Brain microvascular endothelial cell (primary cell): ENCODE measurements at regions not wholly inside any gene's neighbourhood (a gene's known extent, or its start where the extent isn't known, plus 50 kb on each side); places are given as distances from the start of the nearest gene placed in this dataset.

ENCODE experiments used
- DNase-seq: peaks from one replicate; pipeline ENCODE4 v3.0.0-alpha.2; 2020
- H3K27ac ChIP-seq: fragments of 250-450 bp; sonication (Bioruptor Pico); 2 replicates; pipeline ENCODE4 v1.5.1; 2020; ENCODE audit warnings: mild to moderate bottlenecking, moderate library complexity
- H3K27me3 ChIP-seq: fragments of 250-450 bp; sonication (Bioruptor Pico); replicated peaks from 2 replicates; pipeline ENCODE4 v1.5.1; 2020; ENCODE audit warnings: mild to moderate bottlenecking
- H3K36me3 ChIP-seq: fragments of 250-450 bp; sonication (Bioruptor Pico); replicated peaks from 2 replicates; pipeline ENCODE4 v1.5.1; 2020; ENCODE audit warnings: mild to moderate bottlenecking
- H3K4me3 ChIP-seq: 2 replicates; pipeline ENCODE4 v1.5.1; 2011; ENCODE audit warnings: low read depth, mild to moderate bottlenecking, control low read depth, low read length, moderate library complexity
- CTCF ChIP-seq: IDR thresholded peaks from 2 replicates; pipeline ENCODE4 v1.5.1; 2011; ENCODE audit warnings: low read depth, mild to moderate bottlenecking, moderate library complexity, low read length, control low read depth, inconsistent platforms; ENCODE audit errors: missing control alignments
- in situ Hi-C: cut with HindIII; loops from 2 replicates; pipeline ENCODE4 v1.10.0; 2017; ENCODE audit warnings: low sequenced_read_pairs, low pct_ligation_motif_present

DNA sequence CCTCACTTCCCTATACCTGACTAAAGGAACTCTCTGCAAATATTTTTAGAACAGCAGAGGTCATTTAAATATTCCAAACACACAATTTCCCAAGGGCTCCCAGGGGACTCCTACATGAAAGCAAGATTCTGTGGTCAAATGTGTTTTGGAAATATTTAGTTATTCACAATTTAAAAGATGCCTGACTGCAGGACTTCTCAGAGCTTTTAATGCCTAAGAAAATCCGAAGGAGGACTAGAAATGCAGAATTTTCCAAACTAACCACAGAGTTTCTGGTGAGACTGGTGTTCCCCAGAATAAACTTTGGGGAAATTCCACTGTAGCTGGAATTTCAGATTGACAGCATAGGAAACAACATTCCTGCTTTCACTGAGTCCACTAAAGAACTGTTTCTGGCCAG lies 84.8 kb upstream of the MAP1LC3B2 start:
- no peak for TF ChIP-seq CTCF

GRCh38 chr12:116474899-116475298 lies 84.3 kb upstream of the MAP1LC3B2 start:
- Histone ChIP-seq H3K27ac (no peak overlapping the region), H3K27me3 (no peaks in the 10 kb centered on the region), H3K4me3 (no peak overlapping the region), H3K36me3 (no peaks in the 10 kb centered on the region)
- TF ChIP-seq CTCF, result no peak
- DNase-seq, result no peak
- in situ Hi-C loops, result no loop called here

More for the DNA sequence above, 84.8 kb upstream of the MAP1LC3B2 start:
- in situ Hi-C loops, result no loop called here
- Histone ChIP-seq H3K36me3 (no peaks in the 10 kb centered on the region), H3K27ac (no peak overlapping the region), H3K4me3 (no peak overlapping the region), H3K27me3 (no peaks in the 10 kb centered on the region)
- DNase-seq, result no peak

- Histone ChIP-seq H3K27me3 (no peaks in the 10 kb centered on the region), H3K4me3 (no peak overlapping the region), H3K36me3 (no peaks in the 10 kb centered on the region), H3K27ac (no peak overlapping the region)
- in situ Hi-C loops, result no loop called here
- no peak for TF ChIP-seq CTCF
- no peak for DNase-seq
These were observed 82.9 kb upstream of the MAP1LC3B2 start for GRCh38 chr12:116476227-116476822.

GRCh38 chr12:116478243-116478773 lies 80.9 kb upstream of the MAP1LC3B2 start:
- Histone ChIP-seq H3K27ac (no peak overlapping the region), H3K36me3 (no peaks in the 10 kb centered on the region), H3K4me3 (no peak overlapping the region), H3K27me3 (no peaks in the 10 kb centered on the region)
- no peak for DNase-seq
- no peak for TF ChIP-seq CTCF
- in situ Hi-C loops, result no loop called here

DNA sequence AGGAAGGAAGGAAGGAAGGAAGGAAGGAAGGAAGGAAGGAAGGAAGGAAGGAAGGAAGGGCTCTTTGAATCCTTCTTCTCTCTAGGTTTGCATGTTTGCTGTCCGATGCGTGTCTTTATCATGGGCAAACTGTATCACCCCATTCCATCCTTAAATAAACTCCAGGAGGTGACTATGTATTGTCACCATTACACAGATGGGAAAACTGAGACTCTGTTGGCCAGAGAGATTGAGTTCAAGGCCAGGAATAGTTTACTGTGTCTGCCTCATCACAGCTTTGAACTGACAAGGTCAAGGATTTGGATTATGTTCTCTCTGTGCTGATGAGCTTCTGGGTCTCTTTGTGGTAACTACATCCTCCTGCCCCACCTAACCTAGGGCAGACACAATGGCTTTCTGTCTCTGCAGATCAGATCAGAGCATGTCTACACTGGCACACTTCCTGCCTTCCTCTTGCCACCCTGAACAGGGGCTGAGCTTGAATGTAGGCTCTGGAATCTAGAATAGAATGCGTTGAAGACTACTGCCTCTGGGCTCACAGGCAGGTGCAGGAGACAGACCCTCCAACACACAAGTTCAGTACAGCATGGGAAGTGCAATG lies 78.9 kb upstream of the MAP1LC3B2 start:
- Histone ChIP-seq H3K27me3 (no peaks in the 10 kb centered on the region), H3K4me3 (no peak overlapping the region), H3K27ac (no peak overlapping the region), H3K36me3 (no peaks in the 10 kb centered on the region)
- no peak for TF ChIP-seq CTCF
- in situ Hi-C loops, result no loop called here
- DNase-seq, result no peak
